ENCODE measurements at regions not wholly inside any gene's neighbourhood (a gene's known extent, or its start where the extent isn't known, plus 50 kb on each side); places are given as distances from the start of the nearest gene placed in this dataset.

DNA sequence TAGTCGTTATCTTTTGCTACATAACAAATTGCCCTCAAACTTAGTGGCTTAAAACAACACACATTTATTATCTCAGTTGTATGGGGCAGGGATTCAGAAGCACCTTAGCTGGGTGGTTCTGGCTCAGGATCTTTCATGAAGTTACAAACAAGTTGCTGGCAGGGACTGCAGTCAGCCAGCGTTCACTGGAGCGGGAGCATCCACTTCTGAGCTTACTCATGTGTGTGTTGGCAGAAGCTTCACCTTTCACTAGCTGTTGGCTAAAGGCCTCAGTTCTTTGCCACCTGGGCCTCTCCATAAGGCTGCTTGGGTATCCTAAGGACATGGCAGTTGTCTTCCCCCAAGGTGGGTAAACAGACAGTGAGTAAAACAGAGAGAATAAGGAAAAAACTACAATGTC, 365.7 kb downstream of the RPS29 start:
- no peak for DNase-seq

- no peak for DNase-seq
These were observed 367.6 kb downstream of the RPS29 start for GRCh38 chr14:49218436-49219092.

DNA sequence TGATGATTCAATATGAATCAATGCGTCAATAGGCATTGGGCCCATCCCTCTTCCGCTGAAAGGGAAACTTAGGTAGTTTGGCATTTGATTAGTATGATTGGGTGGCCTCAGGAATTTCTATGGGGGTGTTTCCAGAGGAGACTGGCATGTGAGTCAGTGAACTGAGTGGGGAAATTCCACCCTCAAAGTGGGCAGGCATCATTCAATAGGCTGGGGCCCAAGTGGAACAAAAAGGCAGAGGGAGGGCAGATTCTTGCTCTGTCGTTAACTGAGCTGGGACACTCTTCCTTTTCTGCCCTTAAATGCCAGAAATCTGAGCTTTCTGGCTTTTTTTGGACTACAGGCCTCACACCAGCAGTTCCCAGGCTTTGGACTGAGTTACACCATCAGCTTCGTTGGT, 373.5 kb downstream of the RPS29 start:
- no peak for DNase-seq

DNA sequence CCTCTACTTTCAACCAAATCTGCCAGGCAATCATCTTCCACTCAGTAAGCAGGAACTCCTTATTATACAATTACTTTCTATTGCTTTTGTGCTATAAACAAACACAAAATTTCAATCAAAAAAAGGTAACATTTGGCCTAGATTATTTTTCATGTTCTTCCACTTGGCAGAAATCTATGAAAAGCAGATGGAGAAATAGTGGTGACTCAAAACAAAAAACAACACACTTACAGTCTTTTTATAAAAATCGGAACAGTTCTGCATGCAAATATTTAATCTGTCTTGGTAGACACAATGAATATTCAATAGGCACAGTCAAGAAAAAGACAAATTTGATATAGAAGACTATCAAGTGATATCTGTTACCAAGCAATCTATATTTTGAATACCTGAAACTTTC, 376.8 kb downstream of the RPS29 start:
- no peak for DNase-seq

GRCh38 chr14:49206828-49207227, 379.4 kb downstream of the RPS29 start:
- no peak for DNase-seq

- no peak for DNase-seq
These were observed 382.5 kb downstream of the RPS29 start for GRCh38 chr14:49203676-49204075.

GRCh38 chr14:49199159-49199558, 387.0 kb downstream of the RPS29 start:
- DNase-seq, result no peak

DNA sequence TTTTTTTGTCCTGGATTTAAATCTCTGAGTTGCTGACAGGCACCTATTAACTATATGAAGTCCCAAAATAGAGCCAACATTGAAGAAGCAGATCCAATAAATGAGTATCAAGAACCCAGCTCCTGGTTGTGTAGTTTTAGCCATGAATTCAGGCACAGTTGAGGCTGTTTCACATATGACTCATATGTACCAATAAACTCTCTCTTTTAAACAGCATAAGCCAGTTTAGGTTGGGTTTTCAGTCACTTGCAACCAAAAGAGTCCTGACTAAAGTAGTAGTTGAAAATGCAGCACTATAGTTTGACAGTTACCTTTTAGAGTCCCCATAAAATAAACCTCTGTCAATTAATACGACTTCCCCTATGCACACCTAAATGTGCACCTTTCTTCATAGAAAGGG, 389.9 kb downstream of the RPS29 start:
- DNase-seq, result no peak

DNA sequence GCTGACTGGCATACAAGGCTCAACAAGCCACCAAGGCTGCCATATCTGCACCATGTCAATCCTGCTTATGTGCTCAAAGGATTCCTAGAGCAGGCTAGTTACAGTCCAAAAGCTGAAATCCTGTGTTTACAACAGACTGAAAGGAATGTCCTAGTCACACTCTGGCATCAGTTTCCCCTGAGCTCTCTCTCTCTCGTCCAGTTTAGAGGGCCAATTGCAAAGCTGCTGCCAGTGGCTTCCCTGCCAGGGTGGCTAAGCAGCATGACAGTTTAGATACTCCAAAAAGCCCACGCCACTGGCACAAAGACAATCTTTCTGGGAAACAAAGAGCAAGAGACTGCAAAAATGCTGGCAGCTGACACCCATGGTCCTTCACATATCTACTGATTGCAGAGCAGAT, 392.1 kb downstream of the RPS29 start:
- DNase-seq, result no peak

DNA sequence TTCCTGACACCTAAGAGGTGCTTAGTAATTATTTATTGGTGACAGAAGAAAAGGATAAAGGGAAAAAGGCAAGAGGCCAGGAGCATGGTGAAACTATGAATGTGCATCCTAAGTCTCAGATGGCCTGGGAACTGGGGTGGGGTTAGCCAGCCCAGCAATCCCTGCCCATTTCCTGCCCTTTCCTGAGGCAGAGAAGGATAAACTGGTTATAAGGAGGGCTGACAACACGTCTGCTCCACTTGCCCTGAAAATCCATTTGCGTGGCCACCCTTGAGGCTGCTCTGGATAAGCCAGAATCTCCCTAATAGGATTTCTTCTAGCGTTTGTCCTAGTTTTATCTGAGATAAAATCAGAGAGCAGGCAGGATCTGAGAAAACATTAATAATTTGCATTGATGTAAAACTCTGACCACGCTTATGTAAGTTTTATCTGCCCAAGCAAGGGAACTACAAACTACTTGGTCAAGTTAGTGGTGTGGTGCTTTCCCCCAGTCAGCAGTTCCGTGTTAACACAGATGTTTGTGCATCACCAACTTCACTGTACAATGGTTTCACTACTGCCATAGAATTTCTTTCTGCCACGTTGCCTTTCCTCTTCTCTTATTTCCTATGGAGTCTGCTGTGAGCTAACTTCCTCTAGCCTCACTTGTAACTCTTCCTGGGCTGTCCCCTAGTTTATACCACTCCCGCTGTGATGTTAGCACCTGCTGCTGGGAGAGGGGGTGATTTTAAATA, 392.7 kb downstream of the RPS29 start:
- no peak for DNase-seq

DNA sequence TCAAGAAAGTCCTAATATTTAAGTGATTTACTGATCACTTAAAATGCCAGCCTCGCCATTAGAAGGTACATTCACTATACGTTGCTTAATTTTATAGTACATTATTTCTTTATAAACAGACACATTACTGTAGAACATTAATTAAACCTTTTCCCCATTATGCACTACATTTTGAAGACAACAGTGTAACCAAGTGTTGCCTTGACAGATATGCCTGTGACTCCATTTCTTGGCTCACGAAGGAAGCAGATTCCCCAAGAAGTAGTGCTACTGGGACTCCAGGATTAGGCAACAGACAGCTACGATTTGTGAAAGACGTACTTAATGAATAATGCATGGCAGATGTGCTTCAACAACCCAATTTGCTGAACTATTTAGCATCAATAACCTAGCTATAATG, 394.8 kb downstream of the RPS29 start:
- no peak for DNase-seq

DNA sequence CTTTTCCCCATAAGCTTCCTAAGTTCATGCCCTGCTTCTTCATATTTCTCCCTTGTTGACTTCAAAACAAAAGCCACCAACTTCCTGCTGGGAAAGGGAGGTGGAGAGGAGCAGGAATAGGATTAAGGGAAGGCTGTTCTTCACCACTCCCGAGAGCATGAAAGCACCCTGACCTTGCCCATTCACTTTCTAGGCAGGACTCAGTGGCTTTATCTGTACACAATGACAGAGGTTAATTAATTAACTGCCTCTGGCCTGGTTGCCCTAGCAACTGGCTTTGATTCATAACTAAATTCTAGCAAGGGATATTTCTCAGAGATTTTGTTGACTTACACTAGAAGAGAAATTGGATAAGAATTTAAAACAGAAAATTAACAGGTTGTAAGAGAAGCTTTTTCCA, 396.8 kb downstream of the RPS29 start:
- DNase-seq, result no peak

- no peak for DNase-seq
These were observed 398.4 kb downstream of the RPS29 start for GRCh38 chr14:49187799-49188198.

DNA sequence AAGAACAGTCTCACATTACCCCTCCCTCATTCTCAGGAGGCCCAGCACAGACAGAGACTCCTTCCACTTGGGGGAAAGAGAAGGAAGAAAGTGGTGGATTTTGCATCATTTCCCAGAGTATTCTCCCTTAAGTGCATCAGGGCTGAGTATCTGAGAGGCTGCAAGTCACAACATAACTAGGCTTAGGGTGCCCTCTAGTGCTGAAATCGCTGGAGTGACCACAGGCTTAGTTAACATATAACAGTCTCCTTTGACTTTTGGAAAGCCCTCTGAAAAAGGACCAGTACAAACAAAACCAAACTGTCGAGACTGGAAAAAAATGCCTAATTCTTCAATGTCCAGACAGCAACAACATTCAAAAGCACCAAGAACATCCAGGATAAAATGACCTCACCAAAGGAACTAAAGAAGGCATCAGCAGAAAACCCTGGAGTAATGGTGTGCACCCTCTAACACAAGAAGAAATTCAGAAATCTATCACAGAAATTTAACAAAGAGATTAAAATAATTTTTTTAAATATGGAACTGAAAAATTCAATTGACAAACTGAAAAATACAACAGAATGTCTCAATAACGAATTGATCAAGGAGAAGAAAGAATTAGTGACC, 412.3 kb downstream of the RPS29 start:
- DNase-seq, result peak; percentile 2

GRCh38 chr14:49164074-49164473, 422.1 kb downstream of the RPS29 start:
- DNase-seq, result no peak

- DNase-seq, result no peak
These were observed 425.2 kb downstream of the RPS29 start for GRCh38 chr14:49160983-49161382.

- no peak for DNase-seq
These were observed 427.1 kb downstream of the RPS29 start for GRCh38 chr14:49159081-49159480.

- DNase-seq, result no peak
These were observed 446.6 kb downstream of the RPS29 start for GRCh38 chr14:49139593-49139992.

DNA sequence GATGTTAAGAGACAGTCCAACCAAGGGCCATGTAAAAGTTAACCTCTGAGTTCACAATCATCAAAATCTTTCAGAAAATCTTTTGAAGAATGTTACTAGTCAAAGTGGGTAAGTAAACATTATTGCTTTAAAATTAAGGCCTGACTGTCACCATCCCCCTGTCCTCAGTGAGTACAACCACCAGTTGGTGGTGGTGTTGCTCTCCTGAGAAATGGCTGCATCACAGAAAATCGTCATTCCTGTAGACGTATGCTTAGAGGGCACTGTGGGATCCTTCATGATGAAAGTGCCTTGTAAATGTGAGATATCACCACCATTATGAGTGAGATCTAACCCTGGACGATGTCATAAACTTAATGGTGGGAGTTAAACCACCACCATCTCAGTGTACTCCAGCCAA, 451.2 kb downstream of the RPS29 start:
- DNase-seq, result no peak

- no peak for DNase-seq
These were observed 464.9 kb downstream of the RPS29 start for GRCh38 chr14:49121246-49121645.

- no peak for DNase-seq
These were observed 471.9 kb downstream of the RPS29 start for GRCh38 chr14:49114161-49114893.

GRCh38 chr14:49106741-49107667, 479.2 kb downstream of the RPS29 start:
- DNase-seq, result no peak

DNA sequence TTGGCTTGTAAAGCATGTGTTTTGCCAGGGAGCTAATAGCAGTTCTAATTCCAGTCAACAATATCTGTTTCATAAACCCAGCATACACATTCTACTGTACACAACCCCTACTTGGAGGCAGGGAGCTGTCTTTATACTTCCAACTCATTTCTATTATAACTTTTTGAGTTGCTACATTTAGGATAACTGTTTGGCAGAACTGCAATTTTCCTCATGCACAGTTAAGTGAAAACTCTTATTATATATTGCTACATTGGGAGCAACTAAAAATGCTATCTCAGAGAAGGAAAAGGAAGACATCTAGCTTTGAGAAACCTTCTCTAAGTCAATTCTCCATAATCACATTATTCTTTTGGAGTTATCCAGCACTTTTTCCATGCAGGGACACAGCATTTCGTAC, 480.2 kb downstream of the RPS29 start:
- DNase-seq, result no peak
